ENCODE measurements at regions not wholly inside any gene's neighbourhood (a gene's known extent, or its start where the extent isn't known, plus 50 kb on each side); places are given as distances from the start of the nearest gene placed in this dataset.

- TF ChIP-seq CTCF (optimal IDR thresholded peaks at IDR 0.05 in 1 of 3, IDR thresholded peaks at IDR 0.05 in 1 of 3, conservative IDR thresholded peaks at IDR 0.05 in 1 of 3; ENCODE audit: extremely low read depth in 1 of 3, insufficient read depth in 2 of 3, low read length in 3 of 3), result no peak
- no peak for TF ChIP-seq EZH2 (IDR thresholded peaks at IDR 0.05; ENCODE audit: low read length)
Observed at GRCh38 chr5:17694914-17695313, 60.7 kb downstream of the TAF11L14 start.
